GM12878 (cell line): ENCODE measurements at regions not wholly inside any gene's neighbourhood (a gene's known extent, or its start where the extent isn't known, plus 50 kb on each side); places are given as distances from the start of the nearest gene placed in this dataset.

ENCODE experiments used
- ATAC-seq: fragments of 200-7000 bp; cut with Tn5 transposase; 3 replicates; pipeline ENCODE4 v1.9.1; 2020; ENCODE audit warnings: mild to moderate bottlenecking, moderate library complexity
- BruUV-seq: library from RNA; stranded (reverse); fragments of 400-500 nt; replicated peaks from 2 replicates; lab custom pipeline; 2021; lab: Mats Ljungman, UMichigan
- CTCF ChIA-PET: fragments of 300-600 bp; sonication (Branson Sonifier 250); formaldehyde crosslinking; extraction: SDS; loops from one replicate; lab custom pipeline; 2021; ENCODE audit warnings: inconsistent platforms; lab: Yijun Ruan, JAX
- POLR2A ChIA-PET: fragments of 350-600 bp; formaldehyde crosslinking; extraction: SDS; loops from one replicate; lab custom pipeline; 2021; ENCODE audit warnings: inconsistent platforms; lab: Charles Lee
- RAD21 ChIA-PET: fragments of 300-600 bp; sonication (Branson Sonifier 250); formaldehyde crosslinking; loops from one replicate; lab custom pipeline; 2023; ENCODE audit warnings: antibody characterized with exemption; ENCODE audit not compliant: unreplicated experiment; lab: Charles Lee
- SMC1A ChIA-PET: fragments of 300-600 bp; sonication (Branson Sonifier 250); formaldehyde crosslinking; loops from one replicate; lab custom pipeline; 2023; ENCODE audit not compliant: unreplicated experiment, uncharacterized antibody; lab: Charles Lee
- DNase-seq: peaks from one replicate; pipeline ENCODE4 v3.0.0-alpha.2; 2011; ENCODE audit warnings: low read depth, low spot score
- FAIRE-seq: peaks from 3 replicates; lab custom pipeline; 2011; peaks lifted over from hg19 to GRCh38; lab: Jason Lieb, UNC
- H2AFZ ChIP-seq: 2 replicates; pipeline ENCODE4 v1.6.0; 2011; ENCODE audit warnings: low read depth, low read length, control low read depth; ENCODE audit not compliant: control insufficient read depth
- H3K27ac ChIP-seq: 2 replicates; pipeline ENCODE4 v1.5.1; 2011; ENCODE audit warnings: control low read depth; ENCODE audit not compliant: control insufficient read depth, insufficient read depth
- H3K27me3 ChIP-seq, 2 experiments: replicated peaks in 1 of 2; 2 replicates each; pipeline versions ENCODE4 v1.6.0 to v1.6.1; 2011; ENCODE audit warnings: low read length in 1 of 2; ENCODE audit not compliant: control insufficient read depth in 2 of 2, insufficient read depth in 2 of 2
- H3K36me3 ChIP-seq, 2 experiments: 2 replicates each; pipeline ENCODE4 v1.5.1; 2011; ENCODE audit warnings: low read length in 1 of 2; ENCODE audit not compliant: control insufficient read depth in 2 of 2, insufficient read depth in 2 of 2
- H3K4me1 ChIP-seq: 2 replicates; pipeline ENCODE4 v1.6.1; 2011; ENCODE audit warnings: mild to moderate bottlenecking, low read length, moderate library complexity, mixed read lengths; ENCODE audit not compliant: control insufficient read depth, insufficient read depth
- H3K4me2 ChIP-seq: 2 replicates; pipeline ENCODE4 v1.6.0; 2011; ENCODE audit warnings: control low read depth; ENCODE audit not compliant: control insufficient read depth, insufficient read depth
- H3K4me3 ChIP-seq: fragments of 200-600 bp; sonication (generic); 2 replicates; pipeline ENCODE4 v1.5.1; 2016
- H3K79me2 ChIP-seq: 2 replicates; pipeline ENCODE4 v1.6.0; 2011; ENCODE audit warnings: low read length; ENCODE audit not compliant: control insufficient read depth, insufficient read depth
- H3K9ac ChIP-seq: 2 replicates; pipeline ENCODE4 v1.8.0; 2011; ENCODE audit warnings: low read length, control low read depth, mixed read lengths; ENCODE audit not compliant: control insufficient read depth, insufficient read depth
- H3K9me3 ChIP-seq: replicated peaks from 3 replicates; pipeline ENCODE4 v1.5.1; 2011; ENCODE audit warnings: mild to moderate bottlenecking, low read length; ENCODE audit not compliant: control insufficient read depth, insufficient read depth
- H4K20me1 ChIP-seq: 2 replicates; pipeline ENCODE4 v1.6.0; 2011; ENCODE audit not compliant: control insufficient read depth, insufficient read depth
- ATF7 ChIP-seq: fragments of 450-650 bp; IDR thresholded peaks from 2 replicates; pipeline ENCODE4 v1.6.1; 2016; ENCODE audit warnings: low read depth, mild to moderate bottlenecking
- CHD1 ChIP-seq: IDR thresholded peaks from 2 replicates; pipeline ENCODE4 v1.6.1; 2012; ENCODE audit warnings: low read depth, low read length, improper control_type of control experiment
- CHD4 ChIP-seq: fragments of 200-600 bp; sonication (generic); IDR thresholded peaks from 2 replicates; pipeline ENCODE4 v1.6.1; 2016; ENCODE audit warnings: mild to moderate bottlenecking
- GATAD2B ChIP-seq: fragments of 450-650 bp; conservative IDR thresholded peaks from 2 replicates; pipeline ENCODE4 v1.6.1; 2017; ENCODE audit warnings: low read depth, mild to moderate bottlenecking, moderate library complexity
- HSF1 ChIP-seq: fragments of 150-350 bp; IDR thresholded peaks from 2 replicates; pipeline ENCODE4 v1.6.1; 2014; ENCODE audit warnings: mild to moderate bottlenecking, low read depth, low read length
- IRF3 ChIP-seq: fragments of 450-650 bp; IDR thresholded peaks from 2 replicates; pipeline ENCODE4 v1.6.1; 2014; ENCODE audit warnings: mild to moderate bottlenecking
- KAT2A ChIP-seq: conservative IDR thresholded peaks from 2 replicates; pipeline ENCODE4 v1.6.1; 2011; ENCODE audit warnings: low read depth, low read length; ENCODE audit not compliant: control insufficient read depth
- MAX ChIP-seq: IDR thresholded peaks from 2 replicates; pipeline ENCODE4 v1.6.1; 2012; ENCODE audit warnings: low read depth, low read length, improper control_type of control experiment
- MTA2 ChIP-seq: fragments of 450-650 bp; IDR thresholded peaks from 2 replicates; pipeline ENCODE4 v1.6.1; 2016; ENCODE audit warnings: low read depth, mild to moderate bottlenecking, moderate library complexity
- NFIC ChIP-seq: IDR thresholded peaks from 2 replicates; pipeline ENCODE4 v1.6.1; 2012; ENCODE audit warnings: low read depth, mild to moderate bottlenecking, inconsistent platforms, low read length, moderate library complexity
- NFXL1 ChIP-seq: fragments of 450-650 bp; IDR thresholded peaks from 2 replicates; pipeline ENCODE4 v1.6.1; 2017; ENCODE audit warnings: antibody characterized with exemption, mild to moderate bottlenecking, borderline replicate concordance
- NR2C2 ChIP-seq: IDR thresholded peaks from 2 replicates; pipeline ENCODE4 v1.6.1; 2011; ENCODE audit warnings: borderline replicate concordance, low read depth; ENCODE audit not compliant: control insufficient read depth, insufficient read length
- SIX5 ChIP-seq: IDR thresholded peaks from 2 replicates; pipeline ENCODE4 v1.6.1; 2011; ENCODE audit warnings: mild to moderate bottlenecking, low read depth, low read length, moderate library complexity; ENCODE audit not compliant: severe bottlenecking
- SKIL ChIP-seq: fragments of 450-650 bp; IDR thresholded peaks from 2 replicates; pipeline ENCODE4 v1.6.1; 2017; ENCODE audit warnings: mild to moderate bottlenecking, low read depth, inconsistent platforms; ENCODE audit not compliant: poor library complexity, severe bottlenecking
- SMAD1 ChIP-seq: fragments of 450-650 bp; IDR thresholded peaks from 2 replicates; pipeline ENCODE4 v1.6.1; 2018; ENCODE audit warnings: mild to moderate bottlenecking, low read depth; ENCODE audit not compliant: partially characterized antibody
- USF2 ChIP-seq: IDR thresholded peaks from 2 replicates; pipeline ENCODE4 v1.6.1; 2011; ENCODE audit warnings: low read depth, low read length, improper control_type of control experiment, borderline replicate concordance
- WGBS: methylation state at CpG from one replicate; pipeline ENCODE4 v1.1.6; 2016; ENCODE audit warnings: low lambda C conversion rate; ENCODE audit not compliant: insufficient replicate concordance, insufficient coverage; ENCODE audit errors: missing lambda C conversion rate; 5-methylcytosine and 5-hydroxymethylcytosine counted together
- in situ Hi-C: fragments of 300-500 bp; cut with MboI; formaldehyde crosslinking; loops from 9 replicates; pipeline ENCODE4 v1.14.3; 2018; ENCODE audit warnings: mixed read lengths
- intact Hi-C: fragments of 100-400 bp; cut with micrococcal nuclease; formaldehyde crosslinking; loops from one replicate; pipeline ENCODE4 v1.14.2; 2022; ENCODE audit not compliant: unreplicated experiment

DNA sequence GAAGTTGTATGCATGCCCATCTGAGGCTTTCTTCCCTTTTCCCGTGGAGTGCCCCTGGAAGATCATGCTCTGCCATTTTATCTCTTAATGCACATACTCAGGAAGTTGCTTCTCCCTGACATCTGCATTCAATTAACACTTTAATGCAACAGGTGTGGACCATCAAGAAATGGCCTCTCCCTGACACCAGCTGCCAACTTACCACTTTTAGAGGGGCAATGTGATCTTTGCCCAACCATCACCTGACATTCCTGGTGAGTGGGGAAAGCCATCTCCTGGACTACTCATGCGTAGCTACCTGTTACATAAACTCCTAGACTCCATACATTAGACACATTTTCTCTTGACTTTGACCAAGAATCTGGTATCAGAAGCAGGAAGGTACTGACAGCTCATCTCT, 1450.4 kb upstream of the CDH9 start:
- Histone ChIP-seq H3K4me2 (no peak overlapping the region), H3K79me2 (no peaks in the 10 kb centered on the region), H3K9ac (no peak overlapping the region), H3K36me3 (no peaks in the 10 kb centered on the region), H3K27me3 (no peaks in the 10 kb centered on the region), H3K27ac (no peak overlapping the region), H3K4me1 (no peaks in the 10 kb centered on the region), H4K20me1 (no peaks in the 10 kb centered on the region), H3K9me3 (no peaks in the 10 kb centered on the region), H2AFZ (no peak overlapping the region), H3K4me3 (no peak overlapping the region)
- in situ Hi-C loops (no loop called here), intact Hi-C loops (no loop called here)
- no peak for DNase-seq
- BruUV-seq, result no TSS peak
- POLR2A ChIA-PET, result no interaction called here
- SMC1A ChIA-PET, result interaction anchor here (1.0 to 1.2 kb wide), 2 partner anchors 12 to 87 kb away, joined by 3 to 5 read pairs; no protein-coding TSS in a partner anchor
- WGBS, result 0% methylated on average over 2 of the region's 2 CpGs
- CTCF ChIA-PET, result interaction anchor here (1.7 to 2.7 kb wide), 2 partner anchors 15 to 87 kb away, joined by 8 to 12 read pairs; no protein-coding TSS in a partner anchor
- ATAC-seq, result no peak
- no peak for FAIRE-seq
- RAD21 ChIA-PET, result no interaction called here
- TF ChIP-seq SKIL (no peak), GATAD2B (no peak), CHD4 (no peak), SIX5 (no peak), ATF7 (no peak), NR2C2 (no peak), CHD1 (no peak), USF2 (no peak), HSF1 (no peak), NFIC (no peak), MTA2 (no peak), KAT2A (no peak), SMAD1 (no peak), NFXL1 (no peak), MAX (no peak), IRF3 (no peak)
